GM19372 (cell line): ENCODE measurements at regions not wholly inside any gene's neighbourhood (a gene's known extent, or its start where the extent isn't known, plus 50 kb on each side); places are given as distances from the start of the nearest gene placed in this dataset.
"Not testable (repeated sequence)": the region's sequence is repeated elsewhere in the genome, so short reads cannot be mapped to it uniquely, and the experiment has no call there.

Source experiments
- ATAC-seq: cut with Tn5 transposase; IDR thresholded peaks from one replicate; pipeline ENCODE4 v1.9.1; 2021; ENCODE audit warnings: mild to moderate bottlenecking, low read depth, moderate library complexity; ENCODE audit not compliant: unreplicated experiment

DNA sequence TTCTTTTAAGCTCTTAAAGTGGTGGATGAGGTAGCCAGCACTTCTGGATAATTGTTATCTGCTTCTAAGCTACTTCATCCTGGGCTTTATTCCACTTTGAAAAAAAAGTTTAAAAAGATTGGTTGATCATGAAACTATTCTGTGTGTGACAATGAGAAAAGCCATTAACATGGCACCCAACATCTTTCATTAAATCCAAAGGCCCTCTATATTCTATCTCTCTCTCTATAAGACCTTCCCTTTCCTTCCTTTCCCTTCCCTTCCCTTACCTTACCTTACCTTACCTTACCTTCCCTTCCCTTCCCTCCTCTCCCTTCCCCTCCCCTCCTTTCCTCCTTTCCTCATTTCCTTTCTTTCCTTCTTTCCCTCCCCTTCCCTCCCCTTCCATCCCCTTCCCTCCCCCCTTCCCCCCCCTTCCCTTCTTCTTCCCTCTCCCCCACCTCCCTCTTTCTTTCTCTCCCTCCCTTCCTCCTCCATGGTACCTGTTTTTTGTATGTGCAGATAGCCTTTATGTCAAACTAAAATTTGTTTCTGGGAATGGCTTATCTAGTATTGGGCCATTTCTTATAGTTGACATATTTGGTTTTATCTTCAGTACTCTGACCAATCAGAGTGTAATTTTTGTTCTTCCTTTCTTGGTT is 218.7 kb downstream of the DKK1 start:
- no peak for ATAC-seq

DNA sequence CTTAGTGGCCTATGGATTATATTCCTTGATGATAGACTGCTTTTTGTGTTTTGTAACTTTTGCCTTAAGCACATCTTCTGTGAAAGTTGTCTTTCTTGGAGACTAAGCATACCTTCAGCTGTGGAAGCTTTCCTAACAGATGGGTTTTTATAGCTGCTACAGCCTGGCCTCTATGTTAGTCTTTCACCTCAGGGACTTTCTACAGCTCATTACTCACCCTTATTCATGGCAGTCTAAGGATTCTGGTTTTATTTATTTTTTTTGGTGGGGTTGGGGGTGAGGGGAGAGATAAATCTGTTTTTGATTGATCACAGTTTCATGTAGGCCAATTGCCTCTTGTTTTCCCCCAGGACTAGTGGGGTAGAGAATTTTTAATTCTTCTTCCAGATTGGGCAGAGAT is 219.9 kb downstream of the DKK1 start:
- no peak for ATAC-seq

DNA sequence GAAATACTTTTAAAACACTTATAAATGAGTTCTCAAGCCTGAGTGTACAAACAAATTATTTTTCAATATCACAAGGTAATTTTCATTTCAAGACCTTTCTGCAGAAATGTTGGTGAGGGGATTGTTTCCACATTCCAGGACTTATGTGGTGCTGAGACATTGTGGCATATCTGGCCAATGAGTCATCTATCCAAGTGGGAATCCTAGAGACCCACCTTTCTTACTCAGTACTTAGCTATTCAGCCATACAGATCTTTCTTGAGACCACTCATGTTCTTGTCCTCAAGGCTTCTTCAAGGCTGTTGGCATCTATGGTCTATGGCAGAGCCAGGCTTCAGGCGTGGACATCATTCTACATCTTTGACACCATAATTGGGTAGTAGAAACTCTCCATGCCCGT is 225.4 kb downstream of the DKK1 start:
- no peak for ATAC-seq

DNA sequence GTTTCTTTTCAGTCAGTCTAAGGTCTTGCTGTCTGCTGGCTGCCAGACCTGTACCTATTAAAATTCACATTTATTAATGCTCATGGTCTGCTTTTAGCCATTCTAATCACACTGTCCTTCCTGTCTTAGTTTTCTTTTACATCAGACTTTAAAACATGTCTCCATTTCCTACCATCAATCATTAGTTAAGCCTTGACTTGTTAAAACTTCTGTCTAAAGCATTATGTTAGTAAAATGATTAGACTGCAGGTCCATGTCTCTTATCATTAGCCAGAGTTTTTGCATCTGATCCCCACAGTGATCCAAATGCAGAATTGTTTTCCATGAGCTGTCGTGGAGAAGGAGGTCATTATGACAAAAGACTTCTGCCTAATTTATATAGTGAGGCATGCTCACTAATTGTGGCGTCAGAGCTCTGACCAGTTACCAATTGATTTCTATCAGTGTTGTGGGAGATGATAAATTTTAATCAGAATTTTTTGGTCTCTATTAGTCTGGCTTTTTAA is 226.5 kb downstream of the DKK1 start:
- no peak for ATAC-seq

DNA sequence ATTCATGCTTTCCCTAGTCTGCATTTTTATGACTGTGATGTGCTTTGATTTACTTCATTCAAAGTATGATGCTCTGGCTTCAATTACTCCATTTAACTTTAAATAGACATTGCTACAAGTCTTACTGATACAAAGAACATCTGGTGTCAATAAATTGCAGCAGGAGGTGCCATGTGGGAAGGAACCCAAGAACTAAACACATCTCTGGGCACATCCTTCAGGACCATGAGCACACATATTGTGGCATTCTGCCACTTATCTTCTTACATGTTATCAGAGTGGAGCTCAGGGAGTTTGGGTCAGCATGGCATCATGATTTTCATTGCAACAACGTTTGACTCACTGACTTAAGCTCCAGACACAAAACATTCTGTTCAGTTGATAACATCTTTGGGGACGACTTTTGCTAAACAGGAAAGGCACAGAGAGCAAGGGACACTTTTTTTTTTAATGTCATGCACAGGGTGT is 227.0 kb downstream of the DKK1 start:
- no peak for ATAC-seq

DNA sequence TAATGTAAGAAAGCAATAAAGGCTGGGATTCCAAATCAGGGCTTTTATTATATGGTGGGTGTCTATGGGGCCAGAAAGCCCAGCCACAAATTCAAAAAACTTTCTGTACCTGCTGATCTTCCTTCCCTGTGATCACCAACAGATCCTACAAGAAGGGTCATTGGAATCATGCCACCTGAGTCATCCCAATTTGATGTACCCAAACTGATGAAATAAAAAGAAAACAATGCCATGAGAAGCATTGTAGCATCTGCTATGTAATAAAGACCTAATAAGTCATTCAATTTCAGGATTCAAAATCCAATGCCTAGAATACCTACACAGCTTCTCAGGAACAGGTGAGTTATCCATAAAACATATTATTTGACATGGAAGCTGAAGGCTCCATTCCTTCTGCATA is 228.8 kb downstream of the DKK1 start:
- ATAC-seq = no peak

DNA sequence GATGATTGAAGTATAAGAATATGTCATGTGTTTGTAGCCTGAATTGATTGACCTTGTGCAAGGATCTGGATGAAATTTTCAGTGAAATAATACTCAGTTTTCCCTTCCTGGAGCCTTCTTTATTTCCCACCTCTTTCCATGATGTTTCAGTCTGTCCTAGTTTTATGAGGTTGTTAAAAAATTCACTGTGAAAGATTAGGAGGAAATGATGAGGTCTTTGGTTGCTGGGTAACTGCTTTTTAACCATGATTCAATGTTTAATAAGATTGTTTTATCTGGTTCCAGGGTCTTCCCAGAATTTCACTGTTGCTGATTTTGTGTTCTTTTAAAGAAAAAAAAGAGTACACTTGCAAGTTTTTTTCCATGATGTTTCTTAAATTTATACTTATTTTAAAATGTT is 221.5 kb downstream of the MBL2 start:
- ATAC-seq = no peak

DNA sequence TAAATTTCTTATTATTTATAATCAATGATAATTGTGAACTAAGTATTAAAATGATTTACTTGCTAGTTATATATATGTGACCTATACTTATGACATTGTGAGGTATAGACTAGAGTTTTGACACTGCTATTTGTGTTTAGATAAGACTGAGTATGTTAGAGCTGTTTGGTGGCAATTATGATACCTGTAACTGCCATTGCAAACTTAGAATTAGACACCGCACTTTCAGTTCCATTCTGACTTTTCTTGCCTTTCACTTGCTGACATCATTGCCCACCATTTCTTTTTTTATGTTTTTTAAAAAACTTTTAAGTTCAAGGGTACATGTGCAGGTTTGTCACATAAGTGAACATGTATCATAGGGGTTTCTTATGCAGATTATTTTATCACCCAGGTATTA is 214.5 kb downstream of the MBL2 start:
- ATAC-seq = no peak

DNA sequence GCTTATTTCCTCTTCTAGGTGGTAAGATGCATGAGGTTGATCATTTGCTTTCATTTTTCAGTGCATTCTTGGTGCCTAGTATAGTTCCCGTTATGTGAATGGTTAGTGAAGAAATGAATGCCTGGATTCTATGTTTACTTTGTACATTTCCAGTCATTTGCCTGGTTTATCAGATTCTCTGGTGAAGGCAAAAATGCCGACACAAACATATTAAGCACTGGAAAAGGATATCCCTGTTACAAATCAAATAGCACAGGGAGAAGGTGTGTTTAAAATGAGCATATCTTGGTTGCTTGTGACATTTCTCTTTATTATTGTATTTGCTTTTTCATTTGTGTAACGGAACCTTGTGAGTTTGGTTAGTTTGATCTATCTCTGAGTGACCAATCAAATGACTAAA is 211.3 kb downstream of the MBL2 start:
- ATAC-seq = no peak

DNA sequence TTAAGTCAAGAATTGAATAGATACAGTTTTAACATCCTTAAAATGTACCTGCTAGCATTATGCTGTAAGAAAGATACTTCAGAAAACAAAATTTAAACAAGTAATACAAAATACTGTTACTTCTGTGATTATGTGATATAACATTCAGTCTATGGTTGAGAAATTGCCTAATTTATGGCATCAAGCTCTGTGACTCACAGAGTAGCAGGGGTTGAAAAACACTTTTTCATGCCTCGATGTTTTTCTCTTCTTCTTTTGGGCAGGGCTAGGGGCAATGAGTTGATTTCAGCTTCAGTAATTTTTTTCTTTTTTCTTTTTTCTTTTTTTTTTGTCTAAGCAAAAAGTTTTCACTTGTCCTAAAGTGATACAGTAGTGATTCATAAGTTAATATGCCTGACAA is 209.2 kb downstream of the MBL2 start:
- no peak for ATAC-seq

DNA sequence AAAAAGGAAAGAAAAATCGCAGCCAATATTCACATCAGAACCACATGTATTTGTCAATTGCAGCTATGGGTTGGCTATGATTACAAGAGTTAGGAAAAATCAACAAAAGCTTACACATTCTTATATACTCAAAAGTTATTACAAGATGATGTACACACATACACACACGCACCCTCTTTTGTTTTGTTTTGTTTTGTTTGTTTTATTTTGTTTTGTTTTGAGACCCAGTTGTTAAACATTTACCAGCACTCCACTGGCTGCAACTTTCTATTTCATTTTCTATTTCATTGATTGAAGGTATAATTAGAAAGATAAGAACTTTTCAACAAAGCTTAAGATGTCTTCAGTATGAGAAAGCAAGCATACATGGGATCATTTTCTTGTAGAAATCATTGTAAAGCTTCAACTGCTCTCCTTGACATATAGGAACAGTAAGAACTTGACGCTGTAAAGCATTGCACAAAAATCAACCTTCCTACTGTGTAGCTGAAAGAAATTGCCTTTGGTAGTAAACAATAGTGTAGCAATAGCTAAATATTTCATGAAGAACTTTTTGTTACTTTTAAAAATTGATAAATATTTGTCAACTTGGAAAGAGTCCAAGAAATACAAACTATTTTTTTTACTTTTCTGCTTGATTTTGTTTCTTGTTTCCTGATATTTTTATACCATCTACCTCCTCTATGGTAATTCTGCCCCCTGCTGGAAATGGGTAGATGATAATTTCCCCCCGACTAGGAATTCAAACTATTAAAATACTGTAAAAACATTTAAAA is 205.9 kb downstream of the MBL2 start:
- no peak for ATAC-seq

DNA sequence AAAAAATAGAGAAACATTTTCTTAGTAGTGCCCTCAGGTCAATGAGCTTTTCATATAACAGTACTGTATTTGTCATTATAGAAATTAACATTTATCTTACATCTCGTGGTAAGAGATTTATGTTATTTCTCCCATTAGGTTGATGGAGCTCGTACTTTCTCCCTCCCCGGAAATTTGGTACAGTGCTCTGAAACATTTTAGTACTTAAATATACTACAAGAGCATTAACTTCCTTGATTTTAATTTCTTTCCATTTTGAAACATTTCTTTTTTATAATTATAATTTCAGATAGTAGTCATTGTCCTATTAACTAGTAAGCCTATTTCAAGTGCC is 205.4 kb downstream of the MBL2 start:
- no peak for ATAC-seq

DNA sequence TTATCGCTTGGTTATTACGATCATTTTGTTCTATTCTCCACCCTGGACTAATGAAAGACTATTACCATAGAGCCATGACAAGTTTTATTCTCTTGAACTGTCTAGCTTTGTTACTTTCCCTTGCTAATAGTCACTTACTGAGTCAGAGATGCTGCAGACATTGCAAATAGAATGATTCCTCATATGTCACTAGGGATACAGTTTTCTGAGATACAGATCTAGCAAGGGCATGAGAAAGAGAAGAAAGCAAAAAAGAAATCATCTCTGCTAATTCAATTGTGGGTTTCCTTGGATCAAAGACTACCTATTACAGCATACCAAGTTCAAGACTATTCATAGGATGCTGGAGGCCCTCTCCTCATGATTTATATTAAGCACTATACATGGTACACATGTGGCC is 204.3 kb downstream of the MBL2 start:
- no peak for ATAC-seq

DNA sequence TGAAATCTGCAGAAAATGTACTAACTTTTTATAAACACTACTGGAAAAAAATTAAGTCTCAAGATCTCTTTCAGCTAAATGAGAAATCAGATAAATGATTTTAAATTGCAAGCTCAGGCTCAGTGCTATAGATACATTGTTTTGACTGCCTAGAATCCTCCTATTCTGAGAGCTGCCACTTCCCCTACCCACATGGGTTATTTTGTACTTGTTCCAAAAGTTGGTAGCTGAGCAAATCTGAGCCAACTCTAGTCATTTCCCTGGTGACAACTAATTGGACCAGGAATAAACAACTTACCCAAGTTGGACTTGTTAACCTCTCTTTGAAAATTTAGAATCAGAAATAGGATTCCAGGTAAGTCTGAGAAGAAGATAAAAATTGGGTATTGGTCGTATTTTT is 202.1 kb downstream of the MBL2 start:
- ATAC-seq = no peak

DNA sequence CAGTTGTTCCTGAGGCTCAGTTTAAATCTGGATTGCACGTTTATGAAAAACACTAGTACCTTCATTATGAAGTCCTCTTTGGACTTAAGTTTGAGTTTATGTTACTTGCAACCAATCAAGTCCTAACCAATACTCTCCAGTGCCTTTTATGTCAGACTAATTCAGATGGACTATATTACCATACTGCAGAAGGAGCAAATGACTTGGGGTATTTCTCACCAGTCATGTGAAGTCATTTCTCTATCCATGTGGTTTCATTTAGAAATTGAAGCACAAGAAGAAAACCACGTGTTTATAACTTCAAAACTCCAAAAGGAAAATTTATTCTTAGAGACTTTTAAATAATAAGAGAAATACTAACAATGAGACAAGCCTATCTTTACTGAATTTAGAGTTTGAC is 201.6 kb downstream of the MBL2 start:
- ATAC-seq = no peak

DNA sequence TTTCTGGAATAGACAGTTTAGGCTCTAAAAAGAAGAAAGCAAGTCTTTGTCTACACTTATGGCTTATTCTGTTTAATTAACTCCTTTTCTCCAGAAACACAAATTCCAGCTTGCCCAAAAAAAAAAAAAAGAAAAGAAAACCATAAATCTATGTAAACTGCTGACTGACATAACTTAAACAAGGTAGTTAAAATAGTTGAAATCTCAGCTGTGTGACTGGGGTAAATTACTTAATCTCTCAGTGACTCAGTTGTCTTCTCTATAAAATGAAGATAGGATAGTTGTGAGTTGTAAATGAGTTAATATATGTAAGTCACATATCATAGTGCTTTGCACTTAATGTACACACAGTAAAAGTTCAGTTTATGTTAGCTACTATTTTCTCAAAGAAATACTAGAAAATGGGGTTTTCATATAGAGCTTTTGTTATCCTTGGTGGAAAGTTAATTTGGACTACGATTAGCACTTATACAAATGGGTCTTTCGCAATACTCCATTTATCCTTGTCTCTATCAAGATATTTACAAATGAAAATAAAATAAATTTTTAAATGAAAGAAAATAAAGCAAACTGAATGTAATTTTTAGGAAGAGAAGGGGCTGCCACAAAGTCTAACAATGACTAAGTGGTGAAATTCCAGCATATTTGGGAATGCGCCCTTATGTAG is 200.9 kb downstream of the MBL2 start:
- ATAC-seq = no peak

DNA sequence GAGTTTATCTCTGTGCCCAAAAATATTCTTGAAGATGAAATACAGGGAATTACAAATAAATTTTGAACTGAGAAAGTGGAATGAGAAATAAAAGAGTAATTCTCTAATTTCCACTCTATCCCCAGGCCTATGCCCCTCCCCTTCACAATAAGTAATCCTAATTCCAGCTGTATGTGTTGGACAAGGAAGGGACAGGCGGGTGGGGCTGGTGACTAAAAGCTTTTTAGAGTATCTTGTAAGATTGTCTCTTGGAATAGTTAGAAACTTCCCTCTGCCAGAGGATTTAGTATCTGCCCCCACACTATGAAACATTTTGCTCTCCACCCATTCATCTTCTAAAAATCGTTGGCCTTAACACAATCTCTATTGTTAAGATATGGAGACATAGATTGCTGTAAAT is 199.2 kb downstream of the MBL2 start:
- no peak for ATAC-seq

DNA sequence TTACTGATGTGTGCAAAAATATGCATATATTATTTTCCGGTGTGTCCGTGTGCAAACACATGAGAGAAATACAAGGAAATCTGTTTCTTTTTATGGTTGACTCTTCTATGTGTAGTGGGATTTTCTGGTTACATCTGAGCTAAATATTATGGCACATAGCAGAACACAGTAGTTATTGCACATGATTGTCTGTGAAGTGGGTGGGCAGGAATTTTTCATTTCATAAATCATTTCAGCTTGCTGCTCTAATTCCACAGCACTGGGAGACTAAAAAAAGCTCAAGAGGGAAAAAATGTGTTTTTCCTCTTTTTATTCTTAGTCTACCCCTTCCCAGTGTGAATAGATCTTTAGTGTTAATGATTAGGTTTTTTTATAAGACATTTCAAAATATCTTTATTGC is 197.9 kb downstream of the MBL2 start:
- ATAC-seq = no peak

DNA sequence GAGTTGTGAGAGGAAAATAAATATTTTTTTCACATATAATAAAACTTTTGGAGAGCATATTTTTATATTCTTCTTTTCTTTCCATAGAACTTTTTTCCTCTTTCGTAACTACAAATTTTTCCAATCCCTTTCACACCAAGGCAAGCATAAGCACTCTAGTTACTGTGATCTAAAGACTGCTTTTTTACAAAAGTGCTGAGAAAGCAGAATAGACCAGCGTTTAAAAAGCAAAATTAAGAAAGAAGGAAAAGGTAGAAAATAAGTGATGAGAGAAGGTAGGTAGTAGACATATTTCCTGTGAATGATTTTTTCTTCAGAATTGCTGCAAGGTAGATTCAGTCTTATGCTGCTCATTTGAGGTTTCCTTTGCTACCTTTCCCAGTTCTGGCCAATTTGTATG is 195.5 kb downstream of the MBL2 start:
- no peak for ATAC-seq

DNA sequence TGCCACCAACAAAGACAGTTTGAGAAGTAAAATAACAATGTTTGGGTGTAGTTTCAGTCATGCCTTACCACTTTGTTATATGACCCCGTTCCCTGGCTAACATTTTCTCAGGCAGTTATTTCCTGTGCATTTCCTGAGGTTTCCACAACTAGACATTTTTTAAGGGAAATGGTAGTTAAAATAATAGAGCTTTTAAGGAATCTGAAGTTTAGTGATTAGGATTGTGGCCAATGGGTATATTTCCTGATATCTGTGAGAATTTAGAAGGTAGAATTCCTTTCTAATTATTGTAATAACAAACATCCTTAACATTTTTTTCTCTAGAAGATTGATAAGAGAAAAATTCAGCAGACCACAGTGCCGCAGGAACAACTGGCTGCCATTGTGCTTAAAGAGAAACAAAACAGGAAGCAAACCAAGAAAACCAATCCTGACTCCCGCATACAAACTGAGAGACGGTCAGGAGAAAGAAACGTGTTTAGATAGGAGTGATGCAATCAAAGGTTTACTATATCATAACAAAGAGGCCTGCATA is 193.6 kb downstream of the MBL2 start:
- no peak for ATAC-seq

DNA sequence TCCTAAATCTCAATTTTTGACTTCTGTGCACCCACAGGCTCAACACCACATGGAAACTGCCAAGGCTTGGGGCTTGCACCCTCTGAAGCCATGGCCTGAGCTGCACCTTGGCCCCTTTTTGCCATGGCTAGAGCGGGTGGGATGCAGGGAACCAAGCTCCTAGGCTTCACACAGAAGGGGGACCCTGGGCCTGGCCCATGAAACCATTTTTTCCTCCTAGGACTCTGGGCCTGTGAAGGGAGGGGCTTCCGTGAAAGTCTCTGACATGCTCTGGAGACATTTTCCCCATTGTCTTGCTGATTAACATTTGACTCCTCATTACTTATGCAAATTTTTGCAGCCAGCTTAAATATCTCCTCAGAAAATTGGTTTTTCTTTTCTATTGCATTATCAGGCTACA is 190.9 kb downstream of the MBL2 start:
- not testable (repeated sequence) for ATAC-seq
